H9 (cell line): ENCODE measurements at regions not wholly inside any gene's neighbourhood (a gene's known extent, or its start where the extent isn't known, plus 50 kb on each side); places are given as distances from the start of the nearest gene placed in this dataset.

Source experiments
- DNase-seq: peaks from one replicate; pipeline ENCODE4 v3.0.0-alpha.2; 2017
- H2AFZ ChIP-seq: one replicate; pipeline ENCODE4 v1.6.1; 2013; ENCODE audit warnings: mild to moderate bottlenecking, low read length, control low read depth, moderate library complexity
- H2AK5ac ChIP-seq: 2 replicates; pipeline ENCODE4 v1.6.1; 2013; ENCODE audit warnings: low read length, control low read depth, mixed read lengths; ENCODE audit not compliant: insufficient read length
- H2BK120ac ChIP-seq: one replicate; pipeline ENCODE4 v1.6.1; 2013; ENCODE audit warnings: low read depth, mild to moderate bottlenecking, low read length, control low read depth, inconsistent platforms; ENCODE audit not compliant: poor library complexity, severe bottlenecking
- H2BK12ac ChIP-seq: 2 replicates; pipeline ENCODE4 v1.6.1; 2013; ENCODE audit warnings: low read length, control low read depth, mixed read lengths, low read depth; ENCODE audit not compliant: insufficient read length
- H2BK15ac ChIP-seq: 2 replicates; pipeline ENCODE4 v1.6.1; 2013; ENCODE audit warnings: low read depth, low read length, control low read depth
- H2BK20ac ChIP-seq: one replicate; pipeline ENCODE4 v1.6.1; 2013; ENCODE audit warnings: low read depth, mild to moderate bottlenecking, low read length, control low read depth, inconsistent platforms; ENCODE audit not compliant: poor library complexity, severe bottlenecking
- H2BK5ac ChIP-seq: 2 replicates; pipeline ENCODE4 v1.6.1; 2013; ENCODE audit warnings: low read length, control low read depth, mixed read lengths; ENCODE audit not compliant: insufficient read length
- H3K14ac ChIP-seq: 2 replicates; pipeline ENCODE4 v1.6.1; 2013; ENCODE audit warnings: low read length, control low read depth; ENCODE audit not compliant: insufficient read depth
- H3K18ac ChIP-seq: 2 replicates; pipeline ENCODE4 v1.6.1; 2013; ENCODE audit warnings: low read depth, mild to moderate bottlenecking, mixed read lengths, low read length, control low read depth; ENCODE audit not compliant: insufficient read length
- H3K23ac ChIP-seq: 2 replicates; pipeline ENCODE4 v1.6.1; 2013; ENCODE audit warnings: low read length, control low read depth, mixed read lengths, low read depth; ENCODE audit not compliant: insufficient read length
- H3K23me2 ChIP-seq: 2 replicates; pipeline ENCODE4 v1.6.1; 2013; ENCODE audit warnings: low read depth, mild to moderate bottlenecking, mixed read lengths, low read length, control low read depth; ENCODE audit not compliant: insufficient read length, poor library complexity, severe bottlenecking
- H3K27ac ChIP-seq: 2 replicates; pipeline ENCODE4 v1.5.1; 2013; ENCODE audit warnings: low read length, control low read depth, mixed read lengths, low read depth; ENCODE audit not compliant: insufficient read length
- H3K27me3 ChIP-seq: 2 replicates; pipeline ENCODE4 v1.6.1; 2013; ENCODE audit warnings: low read length, control low read depth, inconsistent platforms; ENCODE audit not compliant: insufficient read depth
- H3K4ac ChIP-seq: 2 replicates; pipeline ENCODE4 v1.6.1; 2013; ENCODE audit warnings: low read depth, mild to moderate bottlenecking, control low read depth, inconsistent platforms, low read length, moderate library complexity
- H3K4me1 ChIP-seq: 2 replicates; pipeline ENCODE4 v1.6.1; 2013; ENCODE audit warnings: low read length, control low read depth, inconsistent platforms; ENCODE audit not compliant: insufficient read depth
- H3K4me2 ChIP-seq: 2 replicates; pipeline ENCODE4 v1.6.1; 2013; ENCODE audit warnings: low read length, control low read depth, mixed read lengths; ENCODE audit not compliant: insufficient read length, insufficient read depth
- H3K56ac ChIP-seq: 2 replicates; pipeline ENCODE4 v1.6.1; 2013; ENCODE audit warnings: low read depth, mild to moderate bottlenecking, mixed read lengths, low read length, control low read depth; ENCODE audit not compliant: insufficient read length
- H3K79me1 ChIP-seq: 2 replicates; pipeline ENCODE4 v1.6.1; 2013; ENCODE audit warnings: low read depth, mild to moderate bottlenecking, moderate library complexity, low read length, control low read depth, inconsistent platforms; ENCODE audit not compliant: insufficient read depth, poor library complexity, severe bottlenecking
- H3K79me2 ChIP-seq: 2 replicates; pipeline ENCODE4 v1.6.1; 2013; ENCODE audit warnings: low read length, control low read depth, inconsistent platforms; ENCODE audit not compliant: insufficient read depth
- H3K9ac ChIP-seq: 2 replicates; pipeline ENCODE4 v1.6.1; 2013; ENCODE audit warnings: low read length, control low read depth, mixed read lengths; ENCODE audit not compliant: insufficient read length; ENCODE audit errors: extremely low read depth
- H3K9me3 ChIP-seq: one replicate; pipeline ENCODE4 v1.6.1; 2013; ENCODE audit warnings: low read depth, low read length, inconsistent platforms; ENCODE audit not compliant: control insufficient read depth
- H3T11ph ChIP-seq: one replicate; pipeline ENCODE4 v1.6.1; 2013; ENCODE audit warnings: mild to moderate bottlenecking, low read length, control low read depth, inconsistent platforms
- H4K20me1 ChIP-seq: one replicate; pipeline ENCODE4 v1.6.1; 2013; ENCODE audit not compliant: control insufficient read depth, insufficient read length, insufficient read depth
- H4K5ac ChIP-seq: 2 replicates; pipeline ENCODE4 v1.6.1; 2013; ENCODE audit warnings: low read depth, mild to moderate bottlenecking, mixed read lengths, low read length, control low read depth; ENCODE audit not compliant: insufficient read length
- H4K8ac ChIP-seq: replicated peaks from 2 replicates; pipeline ENCODE4 v1.6.1; 2013; ENCODE audit warnings: low read length, control low read depth, mixed read lengths, low read depth; ENCODE audit not compliant: insufficient read length
- H4K91ac ChIP-seq: 2 replicates; pipeline ENCODE4 v1.6.1; 2013; ENCODE audit warnings: low read depth, mild to moderate bottlenecking, moderate library complexity, mixed read lengths, low read length, control low read depth; ENCODE audit not compliant: insufficient read length
- H3K27ac Mint-ChIP-seq, 3 experiments: 2 replicates in 2 of 3; 3 replicates in 1 of 3; pipeline ENCODE4 v1.8.0; 2020 to 2021; ENCODE audit warnings: mixed read lengths in 3 of 3, mild to moderate bottlenecking in 1 of 3, moderate library complexity in 1 of 3
- H3K27me3 Mint-ChIP-seq: 2 replicates; pipeline ENCODE4 v1.8.0; 2021; ENCODE audit warnings: low read depth, mild to moderate bottlenecking, moderate library complexity, mixed read lengths
- H3K36me3 Mint-ChIP-seq, 3 experiments: 2 replicates in 2 of 3; 3 replicates in 1 of 3; pipeline ENCODE4 v1.8.0; 2020 to 2021; ENCODE audit warnings: low read depth in 3 of 3, mixed read lengths in 3 of 3; ENCODE audit not compliant: insufficient read depth in 1 of 3
- H3K4me1 Mint-ChIP-seq, 2 experiments: 2 replicates each; pipeline ENCODE4 v1.8.0; 2020; ENCODE audit warnings: mixed read lengths in 2 of 2
- H3K4me3 Mint-ChIP-seq, 2 experiments: 2 replicates in 1 of 2; 3 replicates in 1 of 2; pipeline ENCODE4 v1.8.0; 2020 to 2021; ENCODE audit warnings: mild to moderate bottlenecking in 2 of 2, mixed read lengths in 2 of 2, moderate library complexity in 1 of 2
- H3K9me3 Mint-ChIP-seq, 2 experiments: 2 replicates in 1 of 2; 3 replicates in 1 of 2; pipeline ENCODE4 v1.8.0; 2020; ENCODE audit warnings: mild to moderate bottlenecking in 2 of 2, mixed read lengths in 2 of 2, moderate library complexity in 1 of 2
- CTCF ChIP-seq: fragments of 200-600 bp; sonication (generic); conservative IDR thresholded peaks from 3 replicates; pipeline ENCODE4 v1.8.0; 2021; ENCODE audit warnings: antibody characterized with exemption, mild to moderate bottlenecking
- WGBS: extraction: QIAGEN DNeasy Blood & Tissue Kit; methylation state at CpG from one replicate; pipeline ENCODE4 v1.1.7; 2013; ENCODE audit warnings: missing lambda C conversion rate, low lambda C conversion rate, mixed read lengths; ENCODE audit not compliant: insufficient read length; ENCODE audit errors: extremely low coverage; 5-methylcytosine and 5-hydroxymethylcytosine counted together

- no peaks in the 10 kb centered on the region for H3K4me1 ChIP-seq
- H4K20me1 ChIP-seq: no peaks in the 10 kb centered on the region
- Mint-ChIP-seq H3K27ac (no peak overlapping the region), H3K27me3 (peaks cover 11% of the 10 kb centered on the region), H3K36me3 (no peaks in the 10 kb centered on the region), H3K9me3 (no peaks in the 10 kb centered on the region; a peak in 1 of 5 replicates), H3K4me3 (no peak overlapping the region), H3K4me1 (peaks cover 18 to 20% of the 10 kb centered on the region in 2 experiments)
- H4K5ac ChIP-seq: no peak overlapping the region
- no peak overlapping the region for H2BK12ac ChIP-seq
- no peak overlapping the region for H3K4me2 ChIP-seq
- H4K91ac ChIP-seq: no peak overlapping the region
- H3K79me2 ChIP-seq: no peaks in the 10 kb centered on the region
- no CpG with 5 or more reads among the region's 15 CpGs for WGBS
- no peaks in the 10 kb centered on the region for H3K79me1 ChIP-seq
- H3K27ac ChIP-seq: no peak overlapping the region
- H3K9ac ChIP-seq: no peak overlapping the region
- no peak overlapping the region for H3K4ac ChIP-seq
- no peak for TF ChIP-seq CTCF
- no peaks in the 10 kb centered on the region for H3K23me2 ChIP-seq
- H3K23ac ChIP-seq: no peak overlapping the region
- H2AK5ac ChIP-seq: no peak overlapping the region
- H2BK20ac ChIP-seq: no peak overlapping the region
- H3K27me3 ChIP-seq: no peaks in the 10 kb centered on the region
- H2BK120ac ChIP-seq: no peak overlapping the region
- no peak overlapping the region for H4K8ac ChIP-seq
- H3T11ph ChIP-seq: no peak overlapping the region
- no peak overlapping the region for H3K56ac ChIP-seq
- no peak overlapping the region for H2BK5ac ChIP-seq
- H3K18ac ChIP-seq: no peak overlapping the region
- H2AFZ ChIP-seq: no peak overlapping the region
- H3K14ac ChIP-seq: no peak overlapping the region
- no peak for DNase-seq
- H2BK15ac ChIP-seq: no peak overlapping the region
- no peaks in the 10 kb centered on the region for H3K9me3 ChIP-seq
These were observed 61.5 kb downstream of the DLL1 start for GRCh38 chr6:170229396-170229795.
